COLO668 (cell line): ENCODE measurements at regions not wholly inside any gene's neighbourhood (a gene's known extent, or its start where the extent isn't known, plus 50 kb on each side); places are given as distances from the start of the nearest gene placed in this dataset.
A peak's percentile ranks its signal among the peaks of the same experiment; 100 is the strongest.

ENCODE experiments used
- DNase-seq: peaks from one replicate; lab custom pipeline; 2025; ENCODE audit not compliant: unreplicated experiment; lab: John Stamatoyannopoulos, UW

DNA sequence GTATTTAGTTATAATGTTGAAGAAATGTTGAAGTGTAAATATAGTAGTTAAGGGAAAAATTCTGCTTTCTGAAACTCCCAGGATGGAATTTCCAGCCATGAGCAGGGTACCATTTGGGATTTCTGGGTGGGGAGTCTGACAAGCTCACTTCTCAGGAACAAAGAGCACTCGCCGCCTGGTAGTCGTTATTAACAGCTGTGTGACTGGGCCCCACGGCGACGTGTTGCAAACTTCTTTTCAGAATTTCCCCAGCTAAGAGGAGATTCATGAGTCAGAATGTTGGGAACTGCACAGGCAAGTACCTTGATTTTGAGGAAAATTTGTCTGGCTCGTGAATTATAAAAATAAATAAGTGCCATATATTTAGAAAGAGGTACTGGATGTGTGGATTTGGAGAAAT lies 103.7 kb downstream of the LACC1 start:
- no peak for DNase-seq

DNA sequence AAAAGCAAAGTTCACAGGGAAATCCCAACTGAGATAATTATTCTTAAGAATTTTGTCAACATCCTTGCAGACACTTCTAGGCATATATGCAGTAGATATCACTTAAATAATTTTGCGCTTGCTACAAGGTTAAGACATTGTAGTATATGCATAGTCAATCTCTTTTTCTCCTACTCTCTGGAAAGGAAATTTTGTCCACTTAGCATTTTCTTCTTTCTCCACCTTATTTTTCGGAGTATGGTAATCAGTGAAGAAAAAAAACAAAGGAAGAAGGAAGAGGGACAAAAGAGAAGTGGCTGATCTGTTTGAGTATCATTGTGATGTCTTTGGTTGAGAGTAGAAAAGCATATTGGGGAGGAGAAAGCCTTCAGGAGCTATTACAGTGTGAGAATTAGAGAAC lies 104.6 kb downstream of the LACC1 start:
- no peak for DNase-seq

DNA sequence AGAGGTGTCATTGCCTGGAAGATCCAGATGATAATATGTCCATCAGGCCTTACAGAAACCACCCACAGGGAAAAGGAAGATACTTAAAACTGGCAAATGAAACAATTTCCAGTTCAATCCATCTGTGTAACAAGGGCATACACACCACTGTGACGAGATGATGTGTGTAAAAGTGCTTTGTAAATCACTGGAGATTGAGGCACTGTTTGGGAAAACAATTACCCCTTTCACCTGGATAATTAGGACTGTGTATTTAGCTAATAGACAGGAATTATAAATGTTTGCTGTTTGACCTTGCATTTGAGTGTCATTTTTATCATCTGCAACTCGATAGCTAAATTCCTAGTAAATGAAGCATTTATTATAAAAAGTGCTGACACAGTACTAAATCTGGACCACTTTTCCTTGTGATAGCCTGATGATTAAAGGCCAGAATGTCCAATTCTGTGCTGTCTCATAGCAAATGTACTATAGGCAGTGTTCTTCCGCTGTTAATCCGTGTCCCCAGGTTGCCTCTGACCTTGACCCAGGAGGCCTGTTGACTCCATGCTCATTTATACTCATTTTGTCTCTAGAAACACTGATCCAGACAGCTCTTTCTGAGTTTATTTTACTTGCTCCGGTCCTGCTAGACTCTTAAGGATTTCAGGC lies 105.8 kb downstream of the LACC1 start:
- DNase-seq: no peak

DNA sequence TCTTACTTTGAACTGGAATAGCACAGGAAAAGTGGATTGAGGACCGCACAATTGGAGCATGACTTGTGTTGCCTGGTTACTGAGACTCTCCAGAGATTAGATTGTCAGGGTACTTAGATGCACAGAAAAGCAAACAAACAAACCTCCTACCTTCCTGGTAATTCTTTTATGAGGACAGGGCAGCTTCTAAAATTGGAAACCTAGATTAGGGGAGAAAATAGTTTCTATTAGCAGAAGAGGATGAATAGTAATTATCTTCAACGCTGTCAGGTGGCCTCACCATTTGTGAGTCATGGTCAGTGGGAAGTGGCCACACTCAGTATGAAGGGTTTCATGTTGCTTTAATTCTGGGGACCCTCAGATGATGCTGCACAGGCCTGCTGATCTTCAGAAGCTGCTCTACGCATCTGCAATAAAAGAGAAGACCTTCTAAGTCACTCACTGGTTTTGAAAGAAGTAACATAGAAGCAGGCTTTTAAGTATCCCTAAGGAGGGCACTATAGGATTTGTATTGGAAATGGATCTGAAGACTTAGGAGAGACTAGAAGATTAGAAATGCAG lies 106.8 kb downstream of the LACC1 start:
- DNase-seq: peak; percentile 51

DNA sequence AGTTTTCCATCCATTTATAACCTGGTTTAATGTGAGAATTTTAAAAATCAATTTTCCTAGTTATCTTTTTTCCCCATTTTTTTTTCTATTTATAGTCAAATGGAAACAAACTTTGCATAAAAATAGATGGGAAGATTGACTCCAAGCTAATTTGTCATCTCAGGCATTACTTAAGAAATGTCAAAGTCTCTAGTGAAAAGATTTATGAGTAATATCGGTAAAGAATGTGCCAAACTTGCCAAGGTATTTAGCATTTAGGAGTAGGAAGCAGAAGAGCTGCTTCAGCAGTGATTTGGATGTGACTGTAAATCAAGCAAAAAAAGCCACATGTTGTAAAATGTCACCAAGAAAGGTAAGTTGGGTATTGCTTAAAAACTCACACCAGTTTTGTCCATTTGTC lies 108.6 kb downstream of the LACC1 start:
- no peak for DNase-seq

DNA sequence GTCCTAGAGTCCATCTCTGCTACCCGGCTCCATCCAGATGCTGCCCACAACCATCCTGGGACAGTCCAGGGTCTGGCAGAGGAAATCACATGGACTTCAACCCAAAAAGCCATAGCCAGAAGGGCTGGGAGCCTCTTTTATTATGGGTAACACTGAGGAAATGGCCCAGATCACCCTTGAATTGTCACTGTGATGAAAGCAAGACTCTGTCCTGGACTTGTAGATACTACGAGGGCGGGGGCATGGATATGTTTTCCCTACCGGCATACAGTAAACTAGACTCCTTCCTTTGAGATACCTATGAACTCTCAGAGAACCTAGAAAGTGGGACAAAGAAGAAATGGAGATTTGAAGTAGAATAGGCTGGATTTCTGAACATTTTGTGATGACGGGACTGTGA lies 110.3 kb downstream of the LACC1 start:
- no peak for DNase-seq

DNA sequence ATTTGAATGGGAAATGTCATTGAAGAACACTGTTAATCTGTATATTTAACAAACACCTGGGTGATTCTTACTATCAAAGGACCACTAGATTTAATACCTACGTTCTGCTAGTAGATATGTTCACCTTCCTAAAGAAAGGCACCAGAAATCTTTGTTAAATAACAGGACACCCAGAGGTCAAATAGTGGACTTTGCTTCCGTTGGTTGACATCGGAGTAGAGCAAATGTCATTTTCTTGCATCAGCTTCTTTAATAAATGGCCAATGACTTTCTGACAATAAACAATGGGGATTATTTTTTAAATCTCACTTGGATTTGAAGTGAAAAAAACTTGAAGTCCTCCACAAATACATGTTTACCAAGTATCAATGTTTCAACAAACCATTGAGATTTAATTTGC lies 111.1 kb downstream of the LACC1 start:
- no peak for DNase-seq

DNA sequence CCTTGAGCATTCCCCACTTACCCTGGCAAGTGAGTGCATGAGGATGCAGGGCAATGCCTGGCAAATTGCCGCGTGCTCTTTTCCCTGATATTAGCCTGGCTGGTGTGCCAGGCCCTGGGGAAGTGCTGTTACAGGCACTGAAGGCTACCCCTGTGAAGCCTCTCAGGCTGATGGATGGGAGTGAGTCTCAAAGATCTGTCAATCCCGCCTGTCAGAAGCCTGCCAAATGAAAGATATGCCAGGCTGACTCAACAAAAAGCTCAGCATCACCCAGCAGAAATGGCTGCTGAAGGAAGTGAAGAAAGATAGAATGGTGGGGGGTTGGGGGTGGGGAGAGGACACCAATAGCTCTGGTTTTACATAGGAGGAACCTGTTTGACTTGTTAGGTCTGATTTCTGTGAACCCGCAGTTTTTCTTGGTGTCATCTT lies 112.1 kb downstream of the LACC1 start:
- DNase-seq: no peak

DNA sequence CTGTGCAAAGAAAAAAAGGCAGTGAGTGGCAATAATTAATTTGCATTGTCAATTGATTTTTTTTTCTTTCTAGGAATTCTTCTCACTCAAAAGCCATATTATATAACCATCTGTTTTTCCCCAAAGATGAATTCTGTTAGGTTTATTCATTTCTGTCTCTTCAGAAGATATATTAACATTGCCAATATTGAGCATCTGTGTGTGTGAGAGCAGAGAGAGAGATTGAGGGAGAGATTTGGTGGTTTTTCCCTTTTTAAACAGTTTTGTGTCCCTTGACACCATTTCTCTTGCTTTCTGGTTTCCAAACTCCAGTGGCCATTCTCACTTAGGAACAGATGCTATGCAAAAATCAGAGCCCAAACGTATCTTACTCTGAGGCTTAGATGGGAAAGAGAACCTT lies 112.5 kb downstream of the LACC1 start:
- DNase-seq: no peak

DNA sequence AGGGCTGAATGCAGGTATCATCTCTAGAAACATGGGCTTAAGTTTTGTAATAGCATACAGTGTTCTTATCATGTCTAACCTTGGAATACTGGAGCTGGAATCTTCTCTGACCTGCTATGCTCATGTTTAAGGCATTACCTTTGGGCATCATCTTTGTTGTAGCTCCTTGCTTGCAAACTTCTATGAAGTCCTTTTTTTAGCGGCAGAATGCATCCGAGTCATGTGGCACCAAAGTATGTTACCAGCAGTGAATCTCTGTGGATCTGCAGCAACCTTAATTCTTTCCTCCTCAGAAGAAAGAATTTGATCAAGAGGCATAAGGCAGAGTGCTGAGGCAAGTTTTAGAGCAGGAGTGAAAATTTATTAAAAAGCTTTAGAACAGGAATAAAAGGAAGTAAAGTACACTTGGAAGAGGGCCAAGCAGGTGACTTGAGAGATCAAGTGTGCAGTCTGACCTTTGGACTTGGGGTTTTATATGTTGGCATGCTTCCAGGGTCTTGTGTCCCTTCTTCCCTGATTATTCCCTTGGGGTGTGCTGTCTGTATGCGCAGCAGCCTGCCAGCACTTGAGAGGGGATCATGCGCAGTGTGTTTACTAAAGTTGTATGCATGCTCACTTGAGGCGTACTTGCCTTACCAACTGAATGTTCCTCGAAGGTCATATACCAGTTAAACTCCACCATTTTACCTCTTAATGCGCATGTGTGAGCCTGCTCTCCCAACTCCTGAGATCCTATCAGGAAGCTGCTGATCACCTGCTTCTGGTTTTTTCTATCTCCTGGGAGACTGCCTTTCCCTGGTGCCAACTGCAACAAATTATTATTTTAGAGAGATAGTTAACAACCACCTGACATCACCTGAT lies 115.5 kb downstream of the LACC1 start:
- DNase-seq: peak; percentile 77

DNA sequence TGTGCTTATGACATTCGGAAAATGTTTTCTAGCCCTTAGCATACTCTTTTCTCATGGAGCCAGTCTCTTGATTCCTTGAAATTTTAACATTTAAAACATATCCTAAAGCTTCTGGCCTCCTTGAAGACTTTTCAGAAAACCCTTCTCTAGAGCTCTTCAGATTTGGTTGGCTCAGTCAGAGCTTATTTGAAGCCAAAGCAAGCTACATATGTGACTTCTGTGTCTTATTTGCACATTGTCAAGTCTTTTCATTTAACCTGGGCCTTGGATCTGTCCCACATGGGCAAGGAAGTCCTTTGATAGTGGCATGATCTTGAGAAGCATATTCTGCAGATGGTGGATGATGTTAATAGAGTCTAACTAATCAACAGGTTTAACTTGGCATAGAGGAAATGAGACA lies 116.5 kb downstream of the LACC1 start:
- no peak for DNase-seq

DNA sequence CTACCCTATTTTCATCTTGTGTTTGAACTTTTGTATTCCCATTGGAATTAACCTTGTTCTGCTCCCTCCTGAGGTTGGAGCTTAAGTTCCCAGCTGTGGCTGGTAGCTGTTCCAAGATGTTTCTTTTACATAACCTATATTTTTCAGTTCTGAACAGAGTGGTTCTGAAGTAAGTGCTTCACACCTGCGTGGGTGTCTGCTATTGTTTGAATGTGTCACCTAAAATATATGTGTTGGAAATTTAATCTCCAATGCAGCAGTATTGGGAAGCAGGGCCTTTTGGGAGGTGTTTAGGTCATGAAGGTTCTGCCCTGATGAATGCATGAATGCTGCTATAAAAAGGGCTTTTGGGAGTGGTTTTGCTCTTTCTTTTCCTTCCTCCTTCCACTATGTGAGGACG lies 123.8 kb downstream of the LACC1 start:
- DNase-seq: no peak

DNA sequence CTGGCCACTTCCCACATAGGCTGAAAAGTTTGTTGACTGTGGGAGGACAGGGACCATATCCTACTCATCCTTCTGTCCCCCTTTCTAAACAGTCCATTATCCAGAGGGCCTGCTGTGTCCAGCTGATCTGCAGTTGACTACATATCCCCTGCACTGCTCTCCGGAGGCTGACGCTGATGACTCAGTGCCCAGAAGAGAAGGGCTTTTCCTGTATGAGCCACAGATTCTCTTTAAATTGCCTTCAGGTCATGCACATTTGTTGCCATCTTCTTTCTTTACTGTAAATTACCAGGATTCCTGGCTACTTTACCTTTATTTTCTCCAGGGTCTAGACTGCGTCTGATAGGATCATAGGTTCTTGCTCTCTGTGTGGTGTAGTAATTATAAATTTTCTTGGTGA lies 125.2 kb downstream of the LACC1 start:
- no peak for DNase-seq

DNA sequence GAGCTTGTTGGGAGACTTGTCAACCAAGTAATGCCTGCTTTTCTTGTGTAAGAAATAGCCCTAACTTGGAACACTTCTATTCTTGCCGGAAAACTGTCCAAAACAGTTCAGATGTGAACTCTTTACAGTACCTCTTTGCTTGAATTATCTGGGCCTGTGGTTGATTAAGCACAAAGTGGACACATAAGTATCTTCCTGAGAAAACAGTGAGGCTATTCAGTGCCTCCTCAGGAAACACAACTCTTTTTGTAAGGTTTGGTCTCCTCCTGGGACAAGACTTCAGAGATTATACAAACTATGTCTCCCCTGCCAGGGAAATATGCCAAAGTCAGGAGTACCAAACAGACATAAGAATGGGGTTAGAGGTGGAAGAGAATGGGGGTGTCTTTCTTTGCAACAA lies 127.7 kb downstream of the LACC1 start:
- DNase-seq: no peak

DNA sequence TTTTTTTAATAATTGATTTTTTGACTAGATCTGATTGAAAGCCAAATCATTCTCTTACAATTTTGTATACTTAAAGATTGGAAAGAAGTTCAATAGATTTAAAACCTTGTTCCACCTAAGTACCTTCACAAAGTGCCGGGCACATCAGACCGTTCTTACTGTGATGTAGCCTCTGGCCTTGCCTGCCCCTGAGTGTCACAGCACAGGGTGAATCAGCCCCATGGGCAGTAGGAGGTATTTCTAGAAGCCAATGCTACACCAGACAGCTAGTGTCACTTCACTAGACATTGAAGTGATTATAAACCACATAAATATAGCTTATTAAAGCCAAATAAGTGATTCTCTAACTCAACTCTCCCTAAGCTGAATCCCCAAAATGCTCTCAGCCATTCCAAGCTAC lies 131.3 kb downstream of the LACC1 start:
- no peak for DNase-seq

DNA sequence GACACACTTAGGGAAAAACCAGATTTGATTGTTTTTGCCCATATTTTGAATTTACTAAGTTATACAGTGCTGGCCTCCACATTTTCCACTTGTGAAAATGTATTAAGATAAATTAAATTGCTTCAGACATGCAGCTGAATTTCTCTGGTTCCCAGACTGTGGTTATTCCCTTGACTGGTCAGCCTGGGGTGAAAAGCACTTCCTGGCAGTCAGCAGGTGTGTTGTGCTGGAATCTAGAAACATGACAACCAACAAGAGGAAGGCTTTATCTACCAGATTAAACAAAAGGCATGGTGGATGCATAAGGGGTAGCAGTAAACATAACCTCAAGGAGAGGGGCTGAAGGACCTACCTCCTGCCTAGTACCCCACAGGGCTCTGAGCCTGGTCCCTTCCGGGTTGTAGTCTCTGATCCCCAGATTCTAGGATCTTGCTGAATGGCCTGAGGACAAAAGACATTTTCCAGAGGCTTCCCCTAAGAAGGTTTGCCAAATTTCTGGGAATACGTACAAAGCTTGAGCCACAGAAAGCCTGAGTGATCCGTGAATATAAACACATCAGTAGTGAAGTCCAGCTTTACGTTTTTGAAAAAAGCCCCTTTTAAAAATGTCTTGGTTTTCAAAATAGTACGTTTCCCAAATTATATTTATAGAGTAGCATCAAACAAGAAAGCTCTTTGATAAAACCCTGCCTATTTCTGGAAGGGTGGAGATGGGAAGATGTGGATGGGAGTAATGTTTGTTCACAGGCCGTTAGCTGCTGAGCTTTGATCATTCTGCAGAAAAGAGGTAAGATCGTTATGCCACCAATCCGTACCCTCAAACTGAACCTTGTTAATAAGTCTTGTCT lies 133.4 kb downstream of the LACC1 start:
- DNase-seq: no peak

DNA sequence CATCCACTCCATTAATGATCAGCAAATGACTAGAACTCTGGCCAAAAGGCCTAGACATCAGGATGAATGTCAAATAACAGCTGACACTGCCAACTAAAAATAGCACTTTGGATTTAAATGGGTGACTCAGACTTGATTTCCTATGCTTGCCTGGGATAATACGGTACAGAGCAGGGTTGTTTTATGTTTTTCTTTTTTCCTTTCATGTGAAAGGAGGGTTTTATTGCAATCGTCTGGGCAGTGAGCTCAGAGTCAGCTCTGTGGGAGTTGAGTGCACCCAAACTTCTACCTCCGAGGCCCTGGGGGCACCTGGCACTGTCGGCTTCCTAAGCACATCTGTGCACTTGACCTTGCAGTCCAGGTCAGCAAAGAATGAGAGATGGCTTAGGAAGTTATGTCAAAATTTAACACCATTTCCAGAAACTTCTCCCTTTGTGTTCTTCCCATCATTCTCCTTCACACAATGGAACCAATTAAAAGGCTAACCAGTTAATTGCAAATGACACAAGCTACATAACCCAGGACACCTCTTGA lies 134.1 kb downstream of the LACC1 start:
- DNase-seq: no peak

DNA sequence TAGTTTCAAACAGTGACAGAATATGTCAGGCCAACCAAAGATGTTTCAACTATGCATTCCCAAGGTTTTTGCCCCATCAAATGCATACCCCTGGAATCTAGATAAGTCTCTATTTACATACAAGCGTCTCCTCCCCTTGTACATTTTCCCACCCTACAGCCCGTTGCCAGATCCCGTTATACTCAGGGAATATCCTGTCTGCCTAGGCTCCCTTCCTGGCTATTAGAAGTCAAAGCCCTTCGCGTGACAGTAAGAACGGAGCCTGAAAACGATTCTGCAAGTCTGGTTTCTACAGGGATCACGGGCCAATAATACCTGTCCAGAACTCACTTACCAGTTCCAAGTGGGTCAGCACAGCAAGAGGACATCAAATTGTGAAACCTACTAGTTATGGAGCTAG lies 134.8 kb downstream of the LACC1 start:
- DNase-seq: no peak

DNA sequence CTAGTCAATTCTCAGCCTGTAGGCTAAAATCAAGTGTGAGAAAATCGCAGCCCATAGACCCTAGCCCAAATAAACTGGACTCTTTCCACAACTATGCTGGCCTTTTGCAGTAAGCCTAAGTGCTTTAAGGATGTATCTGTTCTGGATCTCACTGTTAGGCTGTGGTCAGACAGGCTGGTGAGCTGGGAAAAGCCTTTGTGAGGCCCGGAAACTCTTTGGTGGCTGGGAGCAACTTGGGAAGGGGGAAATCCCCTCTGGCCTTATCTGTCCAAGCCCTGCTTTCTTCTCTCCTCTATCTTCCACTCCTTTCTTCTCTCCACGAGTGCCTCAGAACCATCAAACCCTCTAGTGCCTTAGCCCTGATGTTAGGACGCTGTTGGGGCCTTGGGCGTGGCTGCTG lies 135.4 kb downstream of the LACC1 start:
- DNase-seq: no peak

DNA sequence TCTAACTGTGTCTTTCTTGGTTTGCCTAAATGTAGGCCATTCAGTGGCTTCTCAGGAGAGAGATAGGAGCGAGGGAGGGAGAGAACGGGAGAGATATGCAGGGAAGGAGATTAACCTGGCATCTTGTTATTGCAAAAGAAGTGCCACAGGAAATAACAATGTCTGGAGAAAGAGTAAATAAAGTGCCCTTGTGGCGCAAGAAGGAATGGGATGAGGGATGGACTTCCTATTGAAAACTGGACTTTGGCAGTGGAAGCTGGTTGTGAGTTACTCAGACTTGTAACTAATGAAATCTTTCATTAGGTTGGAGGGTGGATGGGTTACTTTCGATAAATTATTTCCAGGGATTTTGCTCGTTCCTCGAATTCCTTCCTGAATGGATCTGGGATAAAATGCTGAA lies 136.1 kb downstream of the LACC1 start:
- no peak for DNase-seq

DNA sequence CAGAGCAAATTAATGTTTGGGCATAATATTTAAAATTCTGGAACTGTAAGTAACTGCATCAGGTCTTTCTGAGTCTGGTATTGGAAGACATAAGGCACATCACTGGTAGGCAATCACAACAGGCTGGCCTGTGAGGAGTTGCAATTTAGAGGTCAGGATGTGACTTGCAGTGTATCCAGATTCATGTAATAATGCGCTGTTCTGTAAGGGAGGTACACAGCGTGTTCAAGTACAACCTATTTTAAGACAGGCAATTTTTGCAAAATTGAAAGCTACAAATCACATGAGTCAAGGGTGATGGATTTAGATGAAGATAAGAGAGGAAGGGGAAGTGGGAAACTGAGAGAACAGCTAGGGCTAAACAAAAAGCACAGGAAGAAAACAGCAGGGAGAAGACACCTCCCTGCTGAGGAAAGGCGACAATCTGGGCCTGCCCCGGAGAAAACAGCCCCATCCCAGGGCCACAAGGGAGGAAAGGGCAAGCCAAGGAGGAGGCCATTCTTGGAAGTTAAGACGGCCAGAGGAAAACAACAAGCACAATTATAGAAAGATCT lies 138.1 kb downstream of the LACC1 start:
- DNase-seq: no peak
